Stimulated activated CD4-positive, alpha-beta T cell treated with anti-CD3 and anti-CD28 coated beads, Interleukin-4, amount 100 ng/mL, for 48 hours (primary cell): ENCODE measurements at regions not wholly inside any gene's neighbourhood (a gene's known extent, or its start where the extent isn't known, plus 50 kb on each side); places are given as distances from the start of the nearest gene placed in this dataset.

Experiments
- DNase-seq, 2 donors: peaks; one replicate each; pipeline ENCODE4 v3.0.0-alpha.2; 2020; ENCODE audit warnings: low read depth in 2 of 2

DNA sequence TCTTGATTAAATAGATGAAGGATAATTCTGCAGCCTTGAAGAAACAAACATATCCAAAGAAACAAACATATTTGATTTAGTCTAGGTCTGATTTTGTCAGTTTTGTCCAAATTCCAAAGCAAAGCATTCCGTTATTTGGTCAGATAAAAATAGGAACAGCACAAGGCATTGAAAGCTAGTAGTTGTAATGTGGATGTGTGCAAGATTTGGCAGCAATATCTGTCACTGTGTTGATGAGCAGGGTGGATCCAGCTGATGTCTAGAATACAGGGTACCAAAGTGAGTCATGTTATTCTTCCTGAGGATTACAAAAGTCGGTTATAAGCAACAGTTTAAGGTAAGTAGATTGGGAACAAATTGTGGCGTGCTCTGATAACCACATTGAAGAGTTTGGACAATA lies 69.3 kb upstream of the PLPPR1 start:
- no peak for DNase-seq
